ENCODE measurements at regions not wholly inside any gene's neighbourhood (a gene's known extent, or its start where the extent isn't known, plus 50 kb on each side); places are given as distances from the start of the nearest gene placed in this dataset.
"Not testable (repeated sequence)": the region's sequence is repeated elsewhere in the genome, so short reads cannot be mapped to it uniquely, and the experiment has no call there.

GRCh38 chr4:156516698-156517097 is 454.9 kb downstream of the PDGFC start:
- H3K4me1 ChIP-seq (ENCODE audit: control insufficient read depth, insufficient read depth, low read length) = peaks cover 13% of the 10 kb centered on the region
- no peaks in the 10 kb centered on the region for H3K9me3 ChIP-seq (replicated peaks; ENCODE audit: low read length)
- H3K4me3 ChIP-seq (ENCODE audit: low read length) = no peak overlapping the region
- H3K36me3 ChIP-seq (ENCODE audit: insufficient read depth, low read length) = no peaks in the 10 kb centered on the region
- no peak overlapping the region for H3K9ac ChIP-seq (ENCODE audit: low read depth, low read length)
- H3K27me3 ChIP-seq (ENCODE audit: control insufficient read depth, insufficient read depth, low read length) = no peaks in the 10 kb centered on the region
- H3K4me2 ChIP-seq (ENCODE audit: low read length) = no peak overlapping the region

DNA sequence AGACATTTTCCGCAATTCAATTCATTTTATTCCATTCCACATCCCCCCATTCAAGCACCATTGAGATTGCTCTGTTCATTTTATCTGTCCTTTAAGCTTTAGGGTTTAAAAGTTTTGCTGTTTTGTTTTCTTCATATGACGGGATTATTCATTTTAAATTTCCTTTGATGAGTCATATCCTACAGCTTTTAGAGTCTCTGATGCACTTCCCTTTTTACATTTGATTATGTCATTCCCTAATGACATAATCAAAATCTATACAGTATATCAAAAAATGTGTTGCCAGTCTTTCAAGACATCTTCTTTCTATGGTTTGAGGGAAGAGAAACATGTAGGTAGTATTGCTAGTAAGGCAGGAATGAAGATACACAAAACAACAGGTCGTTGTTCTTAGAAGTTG is 456.3 kb downstream of the PDGFC start:
- no peaks in the 10 kb centered on the region for H3K9me3 ChIP-seq (replicated peaks; ENCODE audit: low read length)
- H3K36me3 ChIP-seq (ENCODE audit: insufficient read depth, low read length) = no peaks in the 10 kb centered on the region
- H3K4me2 ChIP-seq (ENCODE audit: low read length) = no peak overlapping the region
- H3K27me3 ChIP-seq (ENCODE audit: control insufficient read depth, insufficient read depth, low read length) = no peaks in the 10 kb centered on the region
- no peak overlapping the region for H3K9ac ChIP-seq (ENCODE audit: low read depth, low read length)
- no peak overlapping the region for H3K4me3 ChIP-seq (ENCODE audit: low read length)
- peaks cover 13% of the 10 kb centered on the region for H3K4me1 ChIP-seq (ENCODE audit: control insufficient read depth, insufficient read depth, low read length)

DNA sequence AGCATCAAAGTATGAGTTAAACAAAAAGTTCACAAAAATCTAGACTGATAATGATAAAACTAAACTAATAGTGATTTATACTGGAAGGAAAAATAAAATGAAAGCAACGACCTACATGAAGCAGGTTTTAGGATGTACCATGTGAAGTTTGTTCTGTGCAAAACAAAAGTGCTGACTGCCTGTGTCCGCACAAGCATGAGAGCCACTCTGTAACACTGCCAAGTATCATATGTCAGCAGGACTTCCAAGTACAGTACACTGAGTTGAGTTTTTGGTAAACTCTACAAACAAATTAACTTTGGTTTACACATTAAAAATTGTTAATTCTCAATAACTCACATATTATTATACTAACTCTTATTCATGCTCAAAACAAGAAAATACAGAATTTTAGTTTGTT is 459.0 kb downstream of the PDGFC start:
- H3K4me3 ChIP-seq (ENCODE audit: low read length) = no peak overlapping the region
- H3K4me1 ChIP-seq (ENCODE audit: control insufficient read depth, insufficient read depth, low read length) = peaks cover 13% of the 10 kb centered on the region
- peak overlapping the region; percentile 55 for H3K4me2 ChIP-seq (ENCODE audit: low read length)
- peak overlapping the region; percentile 3 for H3K9ac ChIP-seq (ENCODE audit: low read depth, low read length)
- no peaks in the 10 kb centered on the region for H3K27me3 ChIP-seq (ENCODE audit: control insufficient read depth, insufficient read depth, low read length)
- H3K9me3 ChIP-seq (replicated peaks; ENCODE audit: low read length) = no peaks in the 10 kb centered on the region
- H3K36me3 ChIP-seq (ENCODE audit: insufficient read depth, low read length) = no peaks in the 10 kb centered on the region

DNA sequence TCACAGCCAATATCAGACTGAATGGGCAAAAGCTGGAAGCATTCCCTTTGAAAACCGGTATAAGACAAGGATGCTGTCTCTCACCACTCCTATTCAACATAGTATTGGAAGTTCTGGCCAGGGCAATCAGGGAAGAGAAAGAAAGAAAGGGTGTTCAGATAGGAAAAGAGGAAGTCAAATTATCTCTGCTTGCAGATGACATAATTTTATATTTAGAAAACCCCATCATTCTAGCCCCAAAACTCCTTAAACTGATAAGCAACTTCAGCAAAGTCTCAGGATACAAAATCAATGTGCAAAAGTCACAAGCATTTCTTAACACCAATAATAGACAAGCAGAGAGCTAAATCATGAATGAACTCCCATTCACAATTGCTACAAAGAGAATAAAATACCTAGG is 461.7 kb downstream of the PDGFC start:
- not testable (repeated sequence) for H3K27me3 ChIP-seq (ENCODE audit: control insufficient read depth, insufficient read depth, low read length); H3K36me3 ChIP-seq (ENCODE audit: insufficient read depth, low read length); H3K9ac ChIP-seq (ENCODE audit: low read depth, low read length); H3K4me2 ChIP-seq (ENCODE audit: low read length); H3K9me3 ChIP-seq (replicated peaks; ENCODE audit: low read length); H3K4me3 ChIP-seq (ENCODE audit: low read length)
- peaks cover 11% of the 10 kb centered on the region for H3K4me1 ChIP-seq (ENCODE audit: control insufficient read depth, insufficient read depth, low read length)

DNA sequence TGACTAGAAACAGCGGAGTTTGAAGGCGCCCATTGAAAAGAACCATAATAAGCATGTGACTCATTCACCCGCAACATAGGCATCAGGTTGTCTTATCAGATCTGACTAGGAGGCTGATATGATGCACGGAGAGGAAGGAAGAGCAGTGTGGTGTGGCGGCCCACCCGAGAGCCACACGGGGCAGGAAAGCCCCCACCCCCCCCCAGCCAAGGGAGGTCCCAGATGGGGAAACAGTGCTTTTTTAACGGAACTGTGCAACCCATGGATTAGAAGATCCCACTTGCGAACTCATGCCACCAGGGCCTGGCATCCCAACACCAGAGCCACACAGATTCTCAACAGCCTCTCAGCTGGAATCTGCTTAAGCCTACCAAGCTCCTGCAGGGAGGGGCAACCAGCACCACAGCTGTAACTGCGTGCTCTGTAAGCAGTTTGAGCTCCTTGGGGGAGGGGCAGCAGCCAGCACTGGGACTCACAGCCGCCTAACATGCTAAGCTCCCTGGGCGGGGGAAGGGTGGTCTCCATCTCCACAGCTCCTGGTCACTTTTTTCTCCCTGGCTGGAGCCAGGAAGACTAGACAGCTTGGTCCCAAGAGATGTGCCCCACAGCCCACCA is 466.2 kb downstream of the PDGFC start:
- peaks cover 2% of the 10 kb centered on the region for H3K4me1 ChIP-seq (ENCODE audit: control insufficient read depth, insufficient read depth, low read length)
- H3K4me2 ChIP-seq (ENCODE audit: low read length) = no peak overlapping the region

DNA sequence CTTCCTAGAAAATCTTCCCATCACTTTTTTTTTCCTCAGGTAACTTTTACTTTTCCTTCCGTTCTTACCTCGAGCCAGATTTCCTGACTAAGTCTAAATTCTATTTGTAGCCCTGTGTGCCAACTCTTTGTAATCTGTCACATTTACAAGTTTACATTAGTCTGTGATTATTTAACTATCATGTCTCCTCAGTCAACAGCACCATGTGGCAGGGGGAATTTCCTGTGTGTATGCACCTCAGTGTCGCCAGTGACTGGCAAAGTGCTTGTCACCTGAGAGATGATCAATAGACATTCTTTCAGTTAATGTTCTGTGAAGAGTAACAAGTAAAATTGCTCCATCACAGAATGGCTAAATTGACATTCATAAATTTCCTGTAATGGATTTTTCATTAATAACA is 468.5 kb downstream of the PDGFC start:
- Histone ChIP-seq H3K4me1 (ENCODE audit: control insufficient read depth, insufficient read depth, low read length) (peaks cover 19% of the 10 kb centered on the region), H3K4me2 (ENCODE audit: low read length) (no peak overlapping the region), H3K36me3 (ENCODE audit: insufficient read depth, low read length) (no peaks in the 10 kb centered on the region), H3K27me3 (ENCODE audit: control insufficient read depth, insufficient read depth, low read length) (no peaks in the 10 kb centered on the region), H3K9me3 (replicated peaks; ENCODE audit: low read length) (no peaks in the 10 kb centered on the region), H3K9ac (ENCODE audit: low read depth, low read length) (no peak overlapping the region), H3K4me3 (ENCODE audit: low read length) (no peak overlapping the region)

More for the DNA sequence above, 466.2 kb downstream of the PDGFC start:
- H3K27me3 ChIP-seq (ENCODE audit: control insufficient read depth, insufficient read depth, low read length) = no peaks in the 10 kb centered on the region
- no peak overlapping the region for H3K9ac ChIP-seq (ENCODE audit: low read depth, low read length)
- H3K9me3 ChIP-seq (replicated peaks; ENCODE audit: low read length) = no peaks in the 10 kb centered on the region
- no peak overlapping the region for H3K4me3 ChIP-seq (ENCODE audit: low read length)
- H3K36me3 ChIP-seq (ENCODE audit: insufficient read depth, low read length) = no peaks in the 10 kb centered on the region

DNA sequence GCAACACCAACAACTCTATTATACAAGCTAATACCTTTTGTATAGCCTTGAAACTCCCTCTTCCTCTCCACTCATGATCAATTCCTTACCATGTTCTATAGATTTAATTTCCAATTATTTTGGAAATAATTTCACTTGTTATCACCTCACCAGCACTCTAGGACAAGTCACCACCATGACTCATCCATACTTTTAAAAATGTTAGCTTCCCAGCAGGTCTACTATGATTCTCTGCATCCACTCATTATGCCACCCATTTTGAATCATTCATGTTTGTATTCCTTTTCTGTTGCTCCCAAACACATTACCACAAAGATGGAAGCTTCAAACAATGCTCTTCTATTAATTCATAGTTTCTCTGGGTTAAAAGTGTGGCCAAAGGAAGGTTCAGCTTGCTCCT is 469.6 kb downstream of the PDGFC start:
- Histone ChIP-seq H3K36me3 (ENCODE audit: insufficient read depth, low read length) (no peaks in the 10 kb centered on the region), H3K9me3 (replicated peaks; ENCODE audit: low read length) (no peaks in the 10 kb centered on the region), H3K27me3 (ENCODE audit: control insufficient read depth, insufficient read depth, low read length) (no peaks in the 10 kb centered on the region), H3K9ac (ENCODE audit: low read depth, low read length) (no peak overlapping the region), H3K4me2 (ENCODE audit: low read length) (no peak overlapping the region), H3K4me3 (ENCODE audit: low read length) (no peak overlapping the region), H3K4me1 (ENCODE audit: control insufficient read depth, insufficient read depth, low read length) (peaks cover 28% of the 10 kb centered on the region)

DNA sequence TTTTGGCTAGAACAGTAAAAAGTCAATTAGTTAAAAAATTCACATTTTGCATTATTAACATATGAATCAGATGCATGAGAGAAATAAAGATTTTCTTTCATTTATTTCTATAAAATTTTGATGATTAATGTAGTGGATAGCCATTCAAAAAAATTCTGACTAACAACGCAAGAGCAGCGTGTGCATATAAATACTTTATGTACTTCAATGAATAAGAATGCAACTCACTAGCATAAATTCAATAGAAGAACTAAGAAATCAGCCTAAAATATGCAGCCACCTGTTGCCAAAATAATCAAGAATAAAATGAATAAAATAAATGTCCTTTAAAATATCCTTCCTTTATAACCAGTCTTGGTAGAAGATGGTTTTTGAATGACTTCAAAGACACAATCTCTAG is 471.9 kb downstream of the PDGFC start:
- Histone ChIP-seq H3K9me3 (replicated peaks; ENCODE audit: low read length) (no peaks in the 10 kb centered on the region), H3K4me1 (ENCODE audit: control insufficient read depth, insufficient read depth, low read length) (peaks cover 49% of the 10 kb centered on the region), H3K9ac (ENCODE audit: low read depth, low read length) (no peak overlapping the region), H3K36me3 (ENCODE audit: insufficient read depth, low read length) (no peaks in the 10 kb centered on the region), H3K27me3 (ENCODE audit: control insufficient read depth, insufficient read depth, low read length) (no peaks in the 10 kb centered on the region), H3K4me2 (ENCODE audit: low read length) (no peak overlapping the region), H3K4me3 (ENCODE audit: low read length) (no peak overlapping the region)

DNA sequence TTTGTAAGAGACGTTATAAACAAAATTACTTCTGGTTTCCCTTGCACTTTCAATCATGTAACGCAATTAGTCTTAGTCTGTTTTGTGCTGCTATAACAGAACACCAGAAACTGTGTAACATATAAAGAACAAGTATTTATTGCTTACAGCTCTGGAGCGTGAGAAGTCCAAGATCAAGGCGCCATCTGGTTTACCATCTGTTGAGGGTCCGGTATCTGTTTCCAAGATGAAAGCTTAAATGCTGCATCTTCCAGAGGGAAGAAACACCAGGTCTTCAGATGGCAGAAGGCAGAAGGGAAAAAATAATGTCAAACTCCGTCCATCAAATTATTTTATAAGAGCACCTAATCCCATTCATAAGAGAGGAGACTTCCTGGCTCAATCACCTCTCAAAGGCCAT is 474.1 kb downstream of the PDGFC start:
- H3K4me3 ChIP-seq (ENCODE audit: low read length) = no peak overlapping the region
- no peaks in the 10 kb centered on the region for H3K9me3 ChIP-seq (replicated peaks; ENCODE audit: low read length)
- peak overlapping the region; percentile 19 for H3K9ac ChIP-seq (ENCODE audit: low read depth, low read length)
- no peaks in the 10 kb centered on the region for H3K36me3 ChIP-seq (ENCODE audit: insufficient read depth, low read length)
- H3K4me2 ChIP-seq (ENCODE audit: low read length) = peak overlapping the region; percentile 3
- peaks cover 61% of the 10 kb centered on the region for H3K4me1 ChIP-seq (ENCODE audit: control insufficient read depth, insufficient read depth, low read length)
- no peaks in the 10 kb centered on the region for H3K27me3 ChIP-seq (ENCODE audit: control insufficient read depth, insufficient read depth, low read length)

GRCh38 chr4:156496797-156497196 is 474.8 kb downstream of the PDGFC start:
- H3K4me1 ChIP-seq (ENCODE audit: control insufficient read depth, insufficient read depth, low read length) = peaks cover 61% of the 10 kb centered on the region
- H3K9me3 ChIP-seq (replicated peaks; ENCODE audit: low read length) = no peaks in the 10 kb centered on the region
- H3K4me2 ChIP-seq (ENCODE audit: low read length) = peak overlapping the region; percentile 37
- H3K36me3 ChIP-seq (ENCODE audit: insufficient read depth, low read length) = no peaks in the 10 kb centered on the region
- H3K27me3 ChIP-seq (ENCODE audit: control insufficient read depth, insufficient read depth, low read length) = no peaks in the 10 kb centered on the region
- no peak overlapping the region for H3K4me3 ChIP-seq (ENCODE audit: low read length)
- peak overlapping the region; percentile 69 for H3K9ac ChIP-seq (ENCODE audit: low read depth, low read length)

DNA sequence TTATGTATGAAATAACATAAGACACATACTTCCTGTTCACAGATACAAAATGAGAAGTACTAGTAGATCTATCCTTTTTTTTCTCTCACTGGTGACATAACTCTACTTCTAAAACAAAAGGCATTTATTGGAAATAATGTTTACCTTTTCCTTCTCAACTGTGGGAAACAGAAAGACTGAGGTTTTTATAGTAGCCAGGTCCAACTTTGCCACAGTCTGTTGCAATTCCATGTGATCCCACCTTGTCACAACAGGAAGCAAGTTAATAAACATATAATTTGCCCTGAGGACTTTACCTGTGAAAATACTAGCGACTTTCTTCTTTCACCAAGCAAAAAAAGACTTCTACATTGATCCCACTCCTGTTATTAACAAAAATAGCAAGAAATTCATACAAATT is 475.8 kb downstream of the PDGFC start:
- peak overlapping the region; percentile 69 for H3K9ac ChIP-seq (ENCODE audit: low read depth, low read length)
- no peaks in the 10 kb centered on the region for H3K27me3 ChIP-seq (ENCODE audit: control insufficient read depth, insufficient read depth, low read length)
- H3K4me3 ChIP-seq (ENCODE audit: low read length) = no peak overlapping the region
- H3K4me2 ChIP-seq (ENCODE audit: low read length) = no peak overlapping the region
- H3K9me3 ChIP-seq (replicated peaks; ENCODE audit: low read length) = no peaks in the 10 kb centered on the region
- peaks cover 61% of the 10 kb centered on the region for H3K4me1 ChIP-seq (ENCODE audit: control insufficient read depth, insufficient read depth, low read length)
- H3K36me3 ChIP-seq (ENCODE audit: insufficient read depth, low read length) = no peaks in the 10 kb centered on the region

- H3K4me3 ChIP-seq (ENCODE audit: low read length) = no peak overlapping the region
- peak overlapping the region; percentile 69 for H3K9ac ChIP-seq (ENCODE audit: low read depth, low read length)
- H3K4me2 ChIP-seq (ENCODE audit: low read length) = no peak overlapping the region
- peaks cover 55% of the 10 kb centered on the region for H3K4me1 ChIP-seq (ENCODE audit: control insufficient read depth, insufficient read depth, low read length)
- H3K27me3 ChIP-seq (ENCODE audit: control insufficient read depth, insufficient read depth, low read length) = no peaks in the 10 kb centered on the region
- H3K36me3 ChIP-seq (ENCODE audit: insufficient read depth, low read length) = no peaks in the 10 kb centered on the region
- no peaks in the 10 kb centered on the region for H3K9me3 ChIP-seq (replicated peaks; ENCODE audit: low read length)
These were observed 476.5 kb downstream of the PDGFC start for GRCh38 chr4:156495091-156495490.
